HG02642 (cell line): ENCODE measurements at regions not wholly inside any gene's neighbourhood (a gene's known extent, or its start where the extent isn't known, plus 50 kb on each side); places are given as distances from the start of the nearest gene placed in this dataset.

ENCODE experiments used
- ATAC-seq: cut with Tn5 transposase; IDR thresholded peaks from one replicate; pipeline ENCODE4 v1.9.1; 2021; ENCODE audit warnings: mild to moderate bottlenecking; ENCODE audit not compliant: unreplicated experiment, poor library complexity

- ATAC-seq: no peak
Measured at GRCh38 chr2:2938481-2938880, 439.1 kb downstream of the EIPR1 start.

- no peak for ATAC-seq
Measured at GRCh38 chr2:2935445-2936149, 442.0 kb downstream of the EIPR1 start.

- ATAC-seq: no peak
Measured at GRCh38 chr2:2933426-2933825, 444.2 kb downstream of the EIPR1 start.

GRCh38 chr2:2932692-2933305, 444.8 kb downstream of the EIPR1 start:
- no peak for ATAC-seq

- ATAC-seq: no peak
Measured at GRCh38 chr2:2932189-2932588, 445.4 kb downstream of the EIPR1 start.

- ATAC-seq: no peak
Measured at GRCh38 chr2:2931318-2932075, 446.1 kb downstream of the EIPR1 start.

- no peak for ATAC-seq
Measured at GRCh38 chr2:2930841-2931240, 446.8 kb downstream of the EIPR1 start.

- ATAC-seq: peak; percentile 46
Measured at GRCh38 chr2:2926858-2927175, 450.8 kb downstream of the EIPR1 start.

GRCh38 chr2:2926009-2926857, 451.4 kb downstream of the EIPR1 start:
- ATAC-seq: peak; percentile 82

GRCh38 chr2:2922156-2922555, 455.5 kb downstream of the EIPR1 start:
- no peak for ATAC-seq

- ATAC-seq: no peak
Measured at GRCh38 chr2:2921011-2921720, 456.5 kb downstream of the EIPR1 start.

- ATAC-seq: no peak
Measured at GRCh38 chr2:2919574-2920365, 457.8 kb downstream of the EIPR1 start.

GRCh38 chr2:2919026-2919425, 458.6 kb downstream of the EIPR1 start:
- ATAC-seq: no peak

- no peak for ATAC-seq
Measured at GRCh38 chr2:2916621-2917020, 461.0 kb downstream of the EIPR1 start.

GRCh38 chr2:2914252-2914651, 463.4 kb downstream of the EIPR1 start:
- ATAC-seq: no peak

GRCh38 chr2:2913601-2914120, 464.0 kb downstream of the EIPR1 start:
- ATAC-seq: no peak

- no peak for ATAC-seq
Measured at GRCh38 chr2:2912731-2913130, 464.9 kb downstream of the EIPR1 start.

GRCh38 chr2:2912293-2912692, 465.3 kb downstream of the EIPR1 start:
- no peak for ATAC-seq

- ATAC-seq: no peak
Measured at GRCh38 chr2:2910259-2910658, 467.4 kb downstream of the EIPR1 start.
